RWPE2 (cell line): ENCODE measurements at regions not wholly inside any gene's neighbourhood (a gene's known extent, or its start where the extent isn't known, plus 50 kb on each side); places are given as distances from the start of the nearest gene placed in this dataset.

Experiments
- ATAC-seq: fragments of 200-7000 bp; cut with Tn5 transposase; 3 replicates; pipeline ENCODE4 v1.9.1; 2021; ENCODE audit warnings: low read depth
- DNase-seq: peaks from one replicate; pipeline ENCODE4 v3.0.0-alpha.2; 2020; ENCODE audit warnings: low spot score
- H3K27ac ChIP-seq: fragments of 450-650 bp; 2 replicates; pipeline ENCODE4 v1.5.1; 2017; ENCODE audit warnings: mild to moderate bottlenecking; ENCODE audit not compliant: poor library complexity, severe bottlenecking
- H3K27me3 ChIP-seq: fragments of 250-450 bp; sonication (Bioruptor Pico); 2 replicates; pipeline ENCODE4 v1.5.1; 2021; ENCODE audit warnings: mild to moderate bottlenecking, moderate library complexity; ENCODE audit not compliant: insufficient read depth, poor library complexity, severe bottlenecking
- H3K36me3 ChIP-seq: fragments of 250-450 bp; sonication (Bioruptor Pico); 2 replicates; pipeline ENCODE4 v1.5.1; 2020; ENCODE audit warnings: low read depth, mild to moderate bottlenecking, moderate library complexity
- H3K4me1 ChIP-seq: fragments of 250-450 bp; sonication (Bioruptor Pico); 2 replicates; pipeline ENCODE4 v1.5.1; 2021; ENCODE audit warnings: mild to moderate bottlenecking, moderate library complexity; ENCODE audit not compliant: insufficient read depth, poor library complexity, severe bottlenecking
- H3K4me3 ChIP-seq: fragments of 250-450 bp; sonication (Bioruptor Pico); 2 replicates; pipeline ENCODE4 v1.5.1; 2021; ENCODE audit warnings: mild to moderate bottlenecking, moderate library complexity; ENCODE audit not compliant: severe bottlenecking
- H3K9me3 ChIP-seq: fragments of 250-450 bp; sonication (Bioruptor Pico); 2 replicates; pipeline ENCODE4 v1.5.1; 2021; ENCODE audit warnings: mild to moderate bottlenecking, moderate library complexity; ENCODE audit not compliant: severe bottlenecking
- TF ChIP-seq, protein P1 (sequence below): fragments of 450-650 bp; IDR thresholded peaks from one replicate; pipeline ENCODE4 v1.5.1; 2017; ENCODE audit warnings: mild to moderate bottlenecking, moderate library complexity; ENCODE audit not compliant: poor library complexity, severe bottlenecking

GRCh38 chr5:112655513-112655912 lies 82.2 kb upstream of the APC start:
- Histone ChIP-seq H3K27me3 (no peaks in the 10 kb centered on the region), H3K36me3 (no peaks in the 10 kb centered on the region), H3K9me3 (no peaks in the 10 kb centered on the region), H3K4me1 (no peaks in the 10 kb centered on the region), H3K27ac (no peak overlapping the region), H3K4me3 (no peak overlapping the region)
- DNase-seq (no peak), ATAC-seq (no peak)
- TF ChIP-seq, protein P1, sequence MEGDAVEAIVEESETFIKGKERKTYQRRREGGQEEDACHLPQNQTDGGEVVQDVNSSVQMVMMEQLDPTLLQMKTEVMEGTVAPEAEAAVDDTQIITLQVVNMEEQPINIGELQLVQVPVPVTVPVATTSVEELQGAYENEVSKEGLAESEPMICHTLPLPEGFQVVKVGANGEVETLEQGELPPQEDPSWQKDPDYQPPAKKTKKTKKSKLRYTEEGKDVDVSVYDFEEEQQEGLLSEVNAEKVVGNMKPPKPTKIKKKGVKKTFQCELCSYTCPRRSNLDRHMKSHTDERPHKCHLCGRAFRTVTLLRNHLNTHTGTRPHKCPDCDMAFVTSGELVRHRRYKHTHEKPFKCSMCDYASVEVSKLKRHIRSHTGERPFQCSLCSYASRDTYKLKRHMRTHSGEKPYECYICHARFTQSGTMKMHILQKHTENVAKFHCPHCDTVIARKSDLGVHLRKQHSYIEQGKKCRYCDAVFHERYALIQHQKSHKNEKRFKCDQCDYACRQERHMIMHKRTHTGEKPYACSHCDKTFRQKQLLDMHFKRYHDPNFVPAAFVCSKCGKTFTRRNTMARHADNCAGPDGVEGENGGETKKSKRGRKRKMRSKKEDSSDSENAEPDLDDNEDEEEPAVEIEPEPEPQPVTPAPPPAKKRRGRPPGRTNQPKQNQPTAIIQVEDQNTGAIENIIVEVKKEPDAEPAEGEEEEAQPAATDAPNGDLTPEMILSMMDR: no peak

- DNase-seq (no peak), ATAC-seq (no peak)
- no peak overlapping the region for H3K27ac ChIP-seq
- no peaks in the 10 kb centered on the region for H3K36me3 ChIP-seq
- no peaks in the 10 kb centered on the region for H3K4me1 ChIP-seq
- H3K4me3 ChIP-seq: no peak overlapping the region
- no peaks in the 10 kb centered on the region for H3K9me3 ChIP-seq
- TF ChIP-seq, protein P1: no peak
- no peaks in the 10 kb centered on the region for H3K27me3 ChIP-seq
Observed at GRCh38 chr5:112656451-112656850, 81.2 kb upstream of the APC start.

- DNase-seq: no peak
- Histone ChIP-seq H3K9me3 (no peaks in the 10 kb centered on the region), H3K27me3 (no peaks in the 10 kb centered on the region), H3K36me3 (no peaks in the 10 kb centered on the region), H3K4me1 (no peaks in the 10 kb centered on the region), H3K27ac (no peak overlapping the region), H3K4me3 (no peak overlapping the region)
- TF ChIP-seq, protein P1: no peak
- no peak for ATAC-seq
Observed at GRCh38 chr5:112657804-112658203, 79.9 kb upstream of the APC start.

- Histone ChIP-seq H3K4me3 (no peak overlapping the region), H3K4me1 (no peaks in the 10 kb centered on the region), H3K27ac (no peak overlapping the region), H3K9me3 (no peaks in the 10 kb centered on the region), H3K27me3 (no peaks in the 10 kb centered on the region), H3K36me3 (no peaks in the 10 kb centered on the region)
- TF ChIP-seq, protein P1: no peak
- no peak for ATAC-seq
- DNase-seq: no peak
Observed at GRCh38 chr5:112660359-112660758, 77.3 kb upstream of the APC start.

GRCh38 chr5:112663146-112663545 lies 74.5 kb upstream of the APC start:
- H3K36me3 ChIP-seq: no peaks in the 10 kb centered on the region
- H3K27me3 ChIP-seq: no peaks in the 10 kb centered on the region
- H3K4me1 ChIP-seq: no peaks in the 10 kb centered on the region
- H3K27ac ChIP-seq: no peak overlapping the region
- TF ChIP-seq, protein P1: no peak
- no peak overlapping the region for H3K4me3 ChIP-seq
- no peak for ATAC-seq
- no peak for DNase-seq
- no peaks in the 10 kb centered on the region for H3K9me3 ChIP-seq
